ENCODE measurements at regions not wholly inside any gene's neighbourhood (a gene's known extent, or its start where the extent isn't known, plus 50 kb on each side); places are given as distances from the start of the nearest gene placed in this dataset.

DNA sequence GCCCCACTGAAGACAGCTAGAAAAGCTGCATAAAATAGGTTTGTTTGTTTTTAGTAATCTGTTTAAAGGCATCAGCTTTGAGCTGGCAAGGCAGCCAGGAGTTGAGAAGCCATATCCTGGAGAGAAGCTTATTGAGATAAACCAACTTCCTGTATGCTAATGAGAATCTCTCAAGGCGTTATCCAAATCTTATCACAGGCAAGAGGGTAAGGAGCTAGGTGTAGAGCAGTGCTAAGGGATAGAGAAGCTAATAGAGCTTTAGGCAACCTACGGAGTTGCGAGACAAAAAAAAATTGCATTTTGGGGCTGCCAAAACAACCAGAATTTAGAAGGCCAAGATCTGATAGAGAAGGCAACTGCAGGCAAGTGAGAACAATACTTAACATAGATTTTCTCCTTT lies 641.6 kb downstream of the SH2D4B start:
- TF ChIP-seq, protein P1, sequence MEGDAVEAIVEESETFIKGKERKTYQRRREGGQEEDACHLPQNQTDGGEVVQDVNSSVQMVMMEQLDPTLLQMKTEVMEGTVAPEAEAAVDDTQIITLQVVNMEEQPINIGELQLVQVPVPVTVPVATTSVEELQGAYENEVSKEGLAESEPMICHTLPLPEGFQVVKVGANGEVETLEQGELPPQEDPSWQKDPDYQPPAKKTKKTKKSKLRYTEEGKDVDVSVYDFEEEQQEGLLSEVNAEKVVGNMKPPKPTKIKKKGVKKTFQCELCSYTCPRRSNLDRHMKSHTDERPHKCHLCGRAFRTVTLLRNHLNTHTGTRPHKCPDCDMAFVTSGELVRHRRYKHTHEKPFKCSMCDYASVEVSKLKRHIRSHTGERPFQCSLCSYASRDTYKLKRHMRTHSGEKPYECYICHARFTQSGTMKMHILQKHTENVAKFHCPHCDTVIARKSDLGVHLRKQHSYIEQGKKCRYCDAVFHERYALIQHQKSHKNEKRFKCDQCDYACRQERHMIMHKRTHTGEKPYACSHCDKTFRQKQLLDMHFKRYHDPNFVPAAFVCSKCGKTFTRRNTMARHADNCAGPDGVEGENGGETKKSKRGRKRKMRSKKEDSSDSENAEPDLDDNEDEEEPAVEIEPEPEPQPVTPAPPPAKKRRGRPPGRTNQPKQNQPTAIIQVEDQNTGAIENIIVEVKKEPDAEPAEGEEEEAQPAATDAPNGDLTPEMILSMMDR (IDR thresholded peaks at IDR 0.05 in 4 of 5, conservative IDR thresholded peaks at IDR 0.05 in 1 of 5), result no peak
- TF ChIP-seq POLR2A (IDR thresholded peaks at IDR 0.05), result no peak
